Vagina (tissue), 2 donors: ENCODE measurements at regions not wholly inside any gene's neighbourhood (a gene's known extent, or its start where the extent isn't known, plus 50 kb on each side); places are given as distances from the start of the nearest gene placed in this dataset.

Experiments
- DNase-seq, 2 donors: peaks; one replicate each; pipeline ENCODE4 v3.0.0-alpha.2; 2017; ENCODE audit errors: extremely low spot score in 2 of 2
- H3K27ac ChIP-seq: fragments of 200-600 bp; sonication (generic); one replicate; pipeline ENCODE4 v1.5.1; 2019
- H3K27me3 ChIP-seq: fragments of 200-600 bp; sonication (generic); one replicate; pipeline ENCODE4 v1.5.1; 2019
- H3K36me3 ChIP-seq, 2 donors: fragments of 200-600 bp; sonication (generic); one replicate each; pipeline ENCODE4 v1.5.1; 2017 to 2019
- H3K4me1 ChIP-seq: fragments of 200-600 bp; sonication (generic); one replicate; pipeline ENCODE4 v1.5.1; 2019
- H3K4me3 ChIP-seq, 2 donors: fragments of 200-600 bp; sonication (generic); 1 replicate in 1 of 2; 2 replicates in 1 of 2; pipeline ENCODE4 v1.5.1; 2016 to 2019
- H3K9me3 ChIP-seq: fragments of 200-600 bp; sonication (generic); one replicate; pipeline ENCODE4 v1.5.1; 2019
- POLR2A ChIP-seq, 2 donors: fragments of 450-650 bp; IDR thresholded peaks; one replicate each; pipeline ENCODE4 v1.6.1; 2017; ENCODE audit warnings: antibody characterized with exemption in 2 of 2, mild to moderate bottlenecking in 2 of 2, moderate library complexity in 2 of 2
- POLR2AphosphoS5 ChIP-seq, 2 donors: sonication (generic); formaldehyde crosslinking; IDR thresholded peaks; one replicate each; pipeline ENCODE4 v1.9.0; 2017; ENCODE audit warnings: antibody characterized with exemption in 2 of 2, mild to moderate bottlenecking in 2 of 2, low read depth in 1 of 2; ENCODE audit not compliant: insufficient read depth in 1 of 2
- intact Hi-C: fragments of 100-400 bp; cut with DNase I; formaldehyde crosslinking; loops from one replicate; pipeline ENCODE4 v1.15.1; 2023
- TF ChIP-seq, protein P1 (sequence below), 3 experiments: fragments of 450-650 bp in 2 of 3; fragments of 200-600 bp in 1 of 3; sonication (generic) in 1 of 3; IDR thresholded peaks; one replicate each; pipeline ENCODE4 v1.5.1; 2017 to 2019; ENCODE audit warnings: antibody characterized with exemption in 3 of 3, mild to moderate bottlenecking in 2 of 3, moderate library complexity in 2 of 3

- no peak for TF ChIP-seq POLR2A (IDR thresholded peaks at IDR 0.05)
- TF ChIP-seq, protein P1, sequence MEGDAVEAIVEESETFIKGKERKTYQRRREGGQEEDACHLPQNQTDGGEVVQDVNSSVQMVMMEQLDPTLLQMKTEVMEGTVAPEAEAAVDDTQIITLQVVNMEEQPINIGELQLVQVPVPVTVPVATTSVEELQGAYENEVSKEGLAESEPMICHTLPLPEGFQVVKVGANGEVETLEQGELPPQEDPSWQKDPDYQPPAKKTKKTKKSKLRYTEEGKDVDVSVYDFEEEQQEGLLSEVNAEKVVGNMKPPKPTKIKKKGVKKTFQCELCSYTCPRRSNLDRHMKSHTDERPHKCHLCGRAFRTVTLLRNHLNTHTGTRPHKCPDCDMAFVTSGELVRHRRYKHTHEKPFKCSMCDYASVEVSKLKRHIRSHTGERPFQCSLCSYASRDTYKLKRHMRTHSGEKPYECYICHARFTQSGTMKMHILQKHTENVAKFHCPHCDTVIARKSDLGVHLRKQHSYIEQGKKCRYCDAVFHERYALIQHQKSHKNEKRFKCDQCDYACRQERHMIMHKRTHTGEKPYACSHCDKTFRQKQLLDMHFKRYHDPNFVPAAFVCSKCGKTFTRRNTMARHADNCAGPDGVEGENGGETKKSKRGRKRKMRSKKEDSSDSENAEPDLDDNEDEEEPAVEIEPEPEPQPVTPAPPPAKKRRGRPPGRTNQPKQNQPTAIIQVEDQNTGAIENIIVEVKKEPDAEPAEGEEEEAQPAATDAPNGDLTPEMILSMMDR (IDR thresholded peaks at IDR 0.05): no peak
- TF ChIP-seq POLR2AphosphoS5 (IDR thresholded peaks at IDR 0.05; ENCODE audit: insufficient read depth in 1 of 2, low read depth in 1 of 2): no peak
- H3K9me3 ChIP-seq: no peaks in the 10 kb centered on the region
- no peaks in the 10 kb centered on the region for H3K4me1 ChIP-seq
- no peak for DNase-seq
- no peak overlapping the region for H3K4me3 ChIP-seq
- intact Hi-C loops: no loop called here
- no peak overlapping the region for H3K27ac ChIP-seq
- H3K27me3 ChIP-seq: no peaks in the 10 kb centered on the region
- no peaks in the 10 kb centered on the region for H3K36me3 ChIP-seq
Measured at GRCh38 chr7:153518201-153518984, 533.8 kb upstream of the DPP6 start.

DNA sequence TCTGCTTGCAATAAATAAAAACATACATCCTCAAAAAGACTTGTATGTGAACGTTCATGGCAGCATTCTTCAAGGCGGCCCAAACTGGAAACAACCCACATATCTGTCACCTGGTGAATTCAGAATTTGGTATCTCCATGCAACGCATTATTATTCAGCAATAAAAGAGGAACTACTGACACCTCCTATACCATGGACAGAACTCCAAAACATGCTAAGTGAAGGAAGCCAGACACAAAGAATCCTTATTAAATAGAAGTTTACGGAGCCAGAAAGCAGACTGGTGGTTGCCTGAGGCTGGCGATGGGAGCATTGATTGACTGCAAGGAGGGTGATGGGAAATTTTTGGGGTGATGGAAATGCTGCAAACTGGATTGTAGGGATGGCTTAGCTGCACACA lies 530.8 kb upstream of the DPP6 start:
- Histone ChIP-seq H3K4me1 (no peaks in the 10 kb centered on the region), H3K9me3 (no peaks in the 10 kb centered on the region), H3K27me3 (no peaks in the 10 kb centered on the region), H3K4me3 (no peak overlapping the region), H3K36me3 (no peaks in the 10 kb centered on the region), H3K27ac (no peak overlapping the region)
- TF ChIP-seq POLR2AphosphoS5 (IDR thresholded peaks at IDR 0.05; ENCODE audit: insufficient read depth in 1 of 2, low read depth in 1 of 2): no peak
- DNase-seq: no peak
- intact Hi-C loops: no loop called here

GRCh38 chr7:153522261-153522660 lies 529.9 kb upstream of the DPP6 start:
- TF ChIP-seq POLR2AphosphoS5 (IDR thresholded peaks at IDR 0.05; ENCODE audit: insufficient read depth in 1 of 2, low read depth in 1 of 2) (no peak), POLR2A (IDR thresholded peaks at IDR 0.05) (no peak)
- TF ChIP-seq, protein P1 (IDR thresholded peaks at IDR 0.05): no peak
- intact Hi-C loops: no loop called here
- Histone ChIP-seq H3K4me3 (no peak overlapping the region), H3K27me3 (no peaks in the 10 kb centered on the region), H3K9me3 (no peaks in the 10 kb centered on the region), H3K4me1 (no peaks in the 10 kb centered on the region), H3K27ac (no peak overlapping the region), H3K36me3 (no peaks in the 10 kb centered on the region)
- DNase-seq: no peak

GRCh38 chr7:153523320-153524015 lies 528.7 kb upstream of the DPP6 start:
- intact Hi-C loops: no loop called here
- Histone ChIP-seq H3K27ac (no peak overlapping the region), H3K9me3 (no peaks in the 10 kb centered on the region), H3K4me3 (no peak overlapping the region), H3K36me3 (no peaks in the 10 kb centered on the region), H3K4me1 (no peaks in the 10 kb centered on the region), H3K27me3 (no peaks in the 10 kb centered on the region)
- TF ChIP-seq POLR2AphosphoS5 (IDR thresholded peaks at IDR 0.05; ENCODE audit: insufficient read depth in 1 of 2, low read depth in 1 of 2) (no peak), POLR2A (IDR thresholded peaks at IDR 0.05) (no peak)
- TF ChIP-seq, protein P1 (IDR thresholded peaks at IDR 0.05): no peak
- no peak for DNase-seq

GRCh38 chr7:153524070-153524601 lies 528.1 kb upstream of the DPP6 start:
- H3K27ac ChIP-seq: no peak overlapping the region
- no peaks in the 10 kb centered on the region for H3K27me3 ChIP-seq
- TF ChIP-seq POLR2AphosphoS5 (IDR thresholded peaks at IDR 0.05; ENCODE audit: insufficient read depth in 1 of 2, low read depth in 1 of 2): no peak
- TF ChIP-seq POLR2A (IDR thresholded peaks at IDR 0.05): no peak
- TF ChIP-seq, protein P1 (IDR thresholded peaks at IDR 0.05): no peak
- H3K9me3 ChIP-seq: no peaks in the 10 kb centered on the region
- H3K4me1 ChIP-seq: no peaks in the 10 kb centered on the region
- no peak for DNase-seq
- intact Hi-C loops: no loop called here
- H3K4me3 ChIP-seq: no peak overlapping the region
- H3K36me3 ChIP-seq: no peaks in the 10 kb centered on the region
